SK-N-SH (cell line): ENCODE measurements at regions not wholly inside any gene's neighbourhood (a gene's known extent, or its start where the extent isn't known, plus 50 kb on each side); places are given as distances from the start of the nearest gene placed in this dataset.
"Not testable (repeated sequence)": the region's sequence is repeated elsewhere in the genome, so short reads cannot be mapped to it uniquely, and the experiment has no call there.

ENCODE experiments used
- CTCF ChIP-seq: fragments of 200-600 bp; sonication (generic); IDR thresholded peaks from 2 replicates; pipeline ENCODE4 v1.6.1; 2017; ENCODE audit warnings: antibody characterized with exemption, mild to moderate bottlenecking, moderate library complexity
- ELF1 ChIP-seq: IDR thresholded peaks from 2 replicates; pipeline ENCODE4 v1.4.0; 2012
- EP300 ChIP-seq, 2 experiments: IDR thresholded peaks; 2 replicates each; pipeline versions ENCODE4 v1.4.0 to v1.6.1; 2012; ENCODE audit warnings: borderline replicate concordance in 1 of 2, low read depth in 1 of 2, low read length in 1 of 2
- NFIC ChIP-seq: IDR thresholded peaks from 2 replicates; pipeline ENCODE4 v1.4.0; 2012; ENCODE audit warnings: borderline replicate concordance
- POLR2AphosphoS5 ChIP-seq: IDR thresholded peaks from 2 replicates; pipeline ENCODE4 v1.6.1; 2012; ENCODE audit warnings: low read depth, low read length
- RFX5 ChIP-seq: IDR thresholded peaks from 2 replicates; pipeline ENCODE4 v1.6.1; 2012; ENCODE audit warnings: mild to moderate bottlenecking, improper control_type of control experiment, low read length
- SIN3A ChIP-seq: IDR thresholded peaks from 2 replicates; pipeline ENCODE4 v1.6.1; 2012; ENCODE audit warnings: low read depth, mild to moderate bottlenecking, low read length, moderate library complexity, borderline replicate concordance
- SMC3 ChIP-seq: IDR thresholded peaks from 2 replicates; pipeline ENCODE4 v1.6.1; 2012; ENCODE audit warnings: low read depth, low read length, improper control_type of control experiment
- TEAD4 ChIP-seq: IDR thresholded peaks from 2 replicates; pipeline ENCODE4 v1.4.0; 2012; ENCODE audit warnings: mild to moderate bottlenecking, borderline replicate concordance; ENCODE audit not compliant: insufficient read depth
- YY1 ChIP-seq: IDR thresholded peaks from 2 replicates; pipeline ENCODE4 v1.4.0; 2012; ENCODE audit warnings: low read depth, mild to moderate bottlenecking

GRCh38 chr7:73214471-73214870 lies 94.2 kb downstream of the NSUN5 start:
- TF ChIP-seq CTCF; TEAD4; POLR2AphosphoS5; YY1; NFIC; EP300 (IDR thresholded peaks at IDR 0.05; ENCODE audit: borderline replicate concordance in 1 of 2, low read depth in 1 of 2, low read length in 1 of 2); SMC3; RFX5; ELF1; SIN3A: not testable (repeated sequence)
